ENCODE measurements at regions not wholly inside any gene's neighbourhood (a gene's known extent, or its start where the extent isn't known, plus 50 kb on each side); places are given as distances from the start of the nearest gene placed in this dataset.

- Mint-ChIP-seq H3K4me1 (no peaks in the 10 kb centered on the region), H3K9me3 (no peaks in the 10 kb centered on the region), H3K27ac (no peak overlapping the region), H3K27me3 (ENCODE audit: insufficient read depth, low read depth) (no peaks in the 10 kb centered on the region), H3K4me3 (no peak overlapping the region), H3K36me3 (no peaks in the 10 kb centered on the region)
- Histone ChIP-seq H3K9ac (no peak overlapping the region), H2AFZ (replicated peaks) (no peak overlapping the region), H4K20me1 (ENCODE audit: low read depth) (no peaks in the 10 kb centered on the region), H3K4me1 (no peaks in the 10 kb centered on the region), H3K79me2 (ENCODE audit: low read depth) (no peaks in the 10 kb centered on the region), H3K9me3 (ENCODE audit: low read depth) (no peaks in the 10 kb centered on the region), H3K36me3 (no peaks in the 10 kb centered on the region), H3F3A (ENCODE audit: low read depth) (no peaks in the 10 kb centered on the region), H3K27ac (no peak overlapping the region), H3K4me2 (no peak overlapping the region), H3K27me3 (no peaks in the 10 kb centered on the region), H3K4me3 (no peak overlapping the region)
- DNase-seq (ENCODE audit: low spot score): no peak
- TF ChIP-seq EZH2 (IDR thresholded peaks at IDR 0.05) (no peak), EZH2phosphoT487 (IDR thresholded peaks at IDR 0.05) (no peak), CTCF (IDR thresholded peaks at IDR 0.05) (no peak)
Observed at GRCh38 chr5:45189042-45189441, 380.3 kb downstream of the MRPS30 start.

GRCh38 chr5:45189481-45189880 is 380.7 kb downstream of the MRPS30 start:
- no peak for TF ChIP-seq CTCF (IDR thresholded peaks at IDR 0.05)
- no peak for TF ChIP-seq EZH2 (IDR thresholded peaks at IDR 0.05)
- no peaks in the 10 kb centered on the region for H4K20me1 ChIP-seq (ENCODE audit: low read depth)
- H3K4me1 Mint-ChIP-seq: no peaks in the 10 kb centered on the region

GRCh38 chr5:45195026-45195425 is 386.3 kb downstream of the MRPS30 start:
- TF ChIP-seq EZH2phosphoT487 (IDR thresholded peaks at IDR 0.05) (no peak), EZH2 (IDR thresholded peaks at IDR 0.05) (no peak), CTCF (IDR thresholded peaks at IDR 0.05) (no peak)
- H4K20me1 ChIP-seq (ENCODE audit: low read depth): no peaks in the 10 kb centered on the region
- no peaks in the 10 kb centered on the region for H3K4me1 Mint-ChIP-seq
- H3K36me3 Mint-ChIP-seq: no peaks in the 10 kb centered on the region
- H3K27me3 ChIP-seq: no peaks in the 10 kb centered on the region
- H3K79me2 ChIP-seq (ENCODE audit: low read depth): no peaks in the 10 kb centered on the region
- DNase-seq (ENCODE audit: low spot score): no peak
- no peak overlapping the region for H3K27ac Mint-ChIP-seq
- no peaks in the 10 kb centered on the region for H3F3A ChIP-seq (ENCODE audit: low read depth)
- no peak overlapping the region for H3K9ac ChIP-seq
- no peak overlapping the region for H3K4me3 ChIP-seq
- no peak overlapping the region for H2AFZ ChIP-seq (replicated peaks)
- H3K9me3 Mint-ChIP-seq: no peaks in the 10 kb centered on the region
- no peaks in the 10 kb centered on the region for H3K36me3 ChIP-seq
- H3K27ac ChIP-seq: no peak overlapping the region
- no peaks in the 10 kb centered on the region for H3K4me1 ChIP-seq
- H3K9me3 ChIP-seq (ENCODE audit: low read depth): no peaks in the 10 kb centered on the region
- H3K4me2 ChIP-seq: no peak overlapping the region
- no peak overlapping the region for H3K4me3 Mint-ChIP-seq
- no peaks in the 10 kb centered on the region for H3K27me3 Mint-ChIP-seq (ENCODE audit: insufficient read depth, low read depth)

More at GRCh38 chr5:45189481-45189880, 380.7 kb downstream of the MRPS30 start:
- Histone ChIP-seq H3K4me3 (no peak overlapping the region), H3K27me3 (no peaks in the 10 kb centered on the region), H2AFZ (replicated peaks) (no peak overlapping the region), H3K4me1 (no peaks in the 10 kb centered on the region), H3K36me3 (no peaks in the 10 kb centered on the region), H3K4me2 (no peak overlapping the region), H3K9ac (no peak overlapping the region), H3F3A (ENCODE audit: low read depth) (no peaks in the 10 kb centered on the region), H3K79me2 (ENCODE audit: low read depth) (no peaks in the 10 kb centered on the region), H3K9me3 (ENCODE audit: low read depth) (no peaks in the 10 kb centered on the region), H3K27ac (no peak overlapping the region)
- no peak overlapping the region for H3K27ac Mint-ChIP-seq
- no peak overlapping the region for H3K4me3 Mint-ChIP-seq
- no peaks in the 10 kb centered on the region for H3K9me3 Mint-ChIP-seq
- no peak for DNase-seq (ENCODE audit: low spot score)
- H3K36me3 Mint-ChIP-seq: no peaks in the 10 kb centered on the region
- no peaks in the 10 kb centered on the region for H3K27me3 Mint-ChIP-seq (ENCODE audit: insufficient read depth, low read depth)

All from neural progenitor cell (in vitro differentiated cells).